ENCODE measurements at regions not wholly inside any gene's neighbourhood (a gene's known extent, or its start where the extent isn't known, plus 50 kb on each side); places are given as distances from the start of the nearest gene placed in this dataset.

DNA sequence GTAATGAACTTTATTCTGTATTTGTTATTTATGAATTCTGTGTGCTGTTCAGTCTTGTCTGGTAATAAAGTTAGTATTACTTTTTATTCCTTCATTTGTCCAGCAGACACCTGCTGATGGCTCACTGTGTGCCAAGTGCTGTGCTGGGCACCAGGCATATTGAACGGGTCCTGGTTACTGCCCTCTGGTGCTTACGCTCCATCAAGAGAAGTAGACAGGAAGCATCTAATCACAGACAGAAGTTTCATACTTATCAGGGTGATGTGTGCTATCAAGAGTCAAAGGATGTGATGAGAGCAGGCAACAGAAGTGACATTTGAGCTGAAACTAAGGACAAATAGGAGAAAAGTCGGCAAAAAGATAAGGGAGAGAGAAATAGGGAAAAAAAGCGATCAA lies 153.1 kb downstream of the FGF1 start:
- TF ChIP-seq, protein P1, sequence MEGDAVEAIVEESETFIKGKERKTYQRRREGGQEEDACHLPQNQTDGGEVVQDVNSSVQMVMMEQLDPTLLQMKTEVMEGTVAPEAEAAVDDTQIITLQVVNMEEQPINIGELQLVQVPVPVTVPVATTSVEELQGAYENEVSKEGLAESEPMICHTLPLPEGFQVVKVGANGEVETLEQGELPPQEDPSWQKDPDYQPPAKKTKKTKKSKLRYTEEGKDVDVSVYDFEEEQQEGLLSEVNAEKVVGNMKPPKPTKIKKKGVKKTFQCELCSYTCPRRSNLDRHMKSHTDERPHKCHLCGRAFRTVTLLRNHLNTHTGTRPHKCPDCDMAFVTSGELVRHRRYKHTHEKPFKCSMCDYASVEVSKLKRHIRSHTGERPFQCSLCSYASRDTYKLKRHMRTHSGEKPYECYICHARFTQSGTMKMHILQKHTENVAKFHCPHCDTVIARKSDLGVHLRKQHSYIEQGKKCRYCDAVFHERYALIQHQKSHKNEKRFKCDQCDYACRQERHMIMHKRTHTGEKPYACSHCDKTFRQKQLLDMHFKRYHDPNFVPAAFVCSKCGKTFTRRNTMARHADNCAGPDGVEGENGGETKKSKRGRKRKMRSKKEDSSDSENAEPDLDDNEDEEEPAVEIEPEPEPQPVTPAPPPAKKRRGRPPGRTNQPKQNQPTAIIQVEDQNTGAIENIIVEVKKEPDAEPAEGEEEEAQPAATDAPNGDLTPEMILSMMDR (IDR thresholded peaks at IDR 0.05; ENCODE audit: extremely low read depth in 1 of 2, insufficient read depth in 1 of 2, low read depth in 1 of 2, low read length in 2 of 2): no peak
- TF ChIP-seq, protein P2, sequence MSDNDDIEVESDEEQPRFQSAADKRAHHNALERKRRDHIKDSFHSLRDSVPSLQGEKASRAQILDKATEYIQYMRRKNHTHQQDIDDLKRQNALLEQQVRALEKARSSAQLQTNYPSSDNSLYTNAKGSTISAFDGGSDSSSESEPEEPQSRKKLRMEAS (IDR thresholded peaks at IDR 0.05; ENCODE audit: insufficient read depth, insufficient read length): no peak
- TF ChIP-seq POLR2AphosphoS5 (IDR thresholded peaks at IDR 0.05; ENCODE audit: insufficient read depth, low read depth, low read length) (no peak), FOS (IDR thresholded peaks at IDR 0.05; ENCODE audit: borderline replicate concordance, insufficient read depth, low read length) (no peak), POLR2A (IDR thresholded peaks at IDR 0.05; ENCODE audit: low read depth, low read length) (no peak), EZH2 (IDR thresholded peaks at IDR 0.05; ENCODE audit: borderline replicate concordance, low read depth, low read length, severe bottlenecking) (no peak), GATA2 (IDR thresholded peaks at IDR 0.05; ENCODE audit: insufficient read depth, insufficient read length, low read depth, low read length) (no peak), MYC (IDR thresholded peaks at IDR 0.05; ENCODE audit: low read depth, low read length) (no peak), JUN (IDR thresholded peaks at IDR 0.05; ENCODE audit: borderline replicate concordance, insufficient read depth, insufficient read length, low read depth) (no peak)
